Bone marrow (tissue), 2 donors: ENCODE measurements at regions not wholly inside any gene's neighbourhood (a gene's known extent, or its start where the extent isn't known, plus 50 kb on each side); places are given as distances from the start of the nearest gene placed in this dataset.
"Not testable (repeated sequence)": the region's sequence is repeated elsewhere in the genome, so short reads cannot be mapped to it uniquely, and the experiment has no call there.

ENCODE experiments used
- DNase-seq, 2 donors: peaks; one replicate each; lab custom pipeline; 2025; lab: John Stamatoyannopoulos, UW

GRCh38 chr2:5148392-5149085 is 543.6 kb upstream of the SOX11 start:
- no peak for DNase-seq

GRCh38 chr2:5150871-5151270 is 541.3 kb upstream of the SOX11 start:
- DNase-seq = no peak

GRCh38 chr2:5164776-5165525 is 527.2 kb upstream of the SOX11 start:
- no peak for DNase-seq

DNA sequence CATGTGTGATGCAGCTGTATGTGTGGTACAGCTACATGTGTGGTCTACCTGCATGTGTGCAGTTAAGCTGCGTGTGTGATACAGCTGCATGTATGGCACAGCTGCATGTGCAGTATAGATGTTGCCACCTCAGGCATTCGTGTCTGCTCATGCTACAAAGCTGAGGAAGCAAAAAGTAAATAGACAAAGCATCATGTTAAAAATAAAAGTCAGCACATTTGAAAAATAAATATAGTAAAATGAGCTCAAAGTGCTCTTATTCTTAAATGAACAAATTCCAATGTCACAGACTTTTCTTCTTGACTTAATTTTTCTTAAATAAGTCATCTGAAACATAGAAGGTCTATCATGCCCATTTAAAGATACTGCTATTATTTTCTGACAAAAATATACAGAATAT is 519.3 kb upstream of the SOX11 start:
- no peak for DNase-seq

- DNase-seq = no peak
Observed at GRCh38 chr2:5173876-5174535, 518.2 kb upstream of the SOX11 start.

GRCh38 chr2:5175231-5175630 is 517.0 kb upstream of the SOX11 start:
- DNase-seq = no peak

DNA sequence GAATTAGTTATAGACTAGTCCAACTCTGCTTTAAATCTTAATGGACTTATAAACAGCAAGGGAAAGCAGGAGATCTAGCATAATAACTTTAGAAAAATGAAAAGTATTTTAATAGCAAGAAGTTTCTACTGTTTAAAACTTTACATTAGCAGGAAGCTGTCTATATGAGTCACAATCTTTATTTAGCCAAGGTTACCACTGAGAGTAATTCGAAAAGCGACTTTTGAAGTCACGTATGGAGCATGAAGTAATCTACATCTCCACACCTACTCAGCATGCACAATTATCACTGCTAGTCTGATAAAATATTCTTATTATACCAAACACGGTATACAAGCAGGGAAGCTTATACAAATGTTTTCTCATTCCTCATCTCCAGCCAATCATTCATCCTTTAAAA is 515.4 kb upstream of the SOX11 start:
- DNase-seq = no peak

DNA sequence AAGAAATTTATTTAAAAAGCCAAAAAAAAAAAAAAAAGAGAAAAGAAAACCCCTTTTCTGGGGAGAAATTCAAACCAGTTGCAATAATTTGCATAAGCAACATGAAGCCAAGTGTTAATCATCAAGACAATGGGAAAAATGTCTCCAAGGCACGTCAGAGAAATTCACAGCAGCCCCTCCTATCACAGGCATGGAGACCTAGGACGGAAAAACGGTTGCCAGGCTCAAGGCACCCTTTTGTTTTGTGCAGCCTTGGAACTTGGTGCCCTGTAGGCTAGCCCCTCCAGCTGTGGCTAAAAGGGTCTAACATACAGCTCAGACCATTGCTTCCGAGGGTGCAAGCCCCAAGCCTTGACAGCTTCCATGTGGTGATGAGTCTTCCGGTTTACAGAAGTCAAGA is 509.2 kb upstream of the SOX11 start:
- DNase-seq = no peak

GRCh38 chr2:5187283-5187682 is 504.9 kb upstream of the SOX11 start:
- DNase-seq = no peak

DNA sequence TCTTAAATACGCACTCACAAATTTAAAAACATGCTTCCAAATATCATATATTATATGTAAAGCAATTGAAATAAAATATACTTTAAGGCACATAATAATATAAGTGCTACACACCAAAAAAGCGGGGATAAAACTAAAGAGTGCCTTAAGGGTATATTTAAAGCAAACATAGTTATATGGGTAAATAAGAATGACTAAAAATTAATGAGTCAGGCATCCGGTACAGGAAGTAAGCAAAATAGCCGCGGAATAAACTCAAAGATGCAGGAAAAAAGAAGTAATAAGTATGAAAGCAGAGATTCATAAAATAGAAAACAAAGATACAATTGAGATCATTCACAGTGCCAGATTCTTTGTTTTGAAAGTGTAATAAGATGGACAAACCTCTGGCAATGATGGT is 503.5 kb upstream of the SOX11 start:
- no peak for DNase-seq

DNA sequence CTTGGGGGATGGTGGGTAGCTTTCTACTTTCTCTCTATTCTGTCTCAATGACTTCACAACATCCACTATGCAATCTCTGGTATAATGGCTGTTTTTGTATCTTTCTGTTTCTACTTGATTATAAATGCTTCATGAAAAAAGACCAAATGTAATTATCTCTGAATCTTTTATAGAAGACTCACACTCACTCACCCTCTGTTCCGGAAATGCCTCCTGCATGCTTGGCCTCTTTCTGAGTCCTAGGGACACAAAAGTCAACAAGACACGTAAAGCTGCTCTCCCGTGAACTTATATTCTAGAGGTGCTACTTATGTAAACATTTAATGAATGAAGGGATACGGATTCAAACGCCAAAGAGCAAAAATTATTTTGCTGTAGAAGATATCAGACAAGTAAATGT is 502.2 kb upstream of the SOX11 start:
- no peak for DNase-seq

GRCh38 chr2:5195636-5196035 is 496.5 kb upstream of the SOX11 start:
- no peak for DNase-seq

DNA sequence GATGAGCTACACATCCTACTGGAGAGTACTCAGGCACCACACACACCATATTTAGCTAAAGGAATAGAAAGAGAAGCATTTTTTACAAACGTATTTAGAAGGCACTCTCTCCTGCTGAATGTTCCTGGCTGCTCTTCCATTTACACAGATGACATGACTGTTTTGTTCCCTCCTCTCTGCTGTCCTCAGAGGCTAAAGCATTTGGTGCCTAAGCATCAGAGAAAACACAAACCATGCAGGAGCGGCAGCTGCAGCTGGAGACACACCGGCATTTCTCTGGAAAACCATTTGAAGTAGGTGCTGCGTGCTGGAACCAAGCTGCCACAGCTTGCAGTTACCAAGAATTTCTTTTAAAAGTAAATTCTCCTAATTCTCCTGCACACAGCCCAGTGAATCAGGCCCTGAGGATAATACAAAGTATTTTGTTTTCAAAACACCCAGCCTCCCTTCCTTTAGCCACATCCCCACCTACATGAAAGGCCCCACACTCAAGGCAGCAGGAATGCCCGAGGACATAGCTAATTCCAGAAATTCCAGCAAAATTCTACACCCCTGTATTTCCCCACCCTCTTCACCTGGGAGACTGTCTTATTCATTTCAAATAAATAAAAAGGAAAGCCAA is 488.9 kb upstream of the SOX11 start:
- no peak for DNase-seq

- DNase-seq = not testable (repeated sequence)
Observed at GRCh38 chr2:5206742-5207141, 485.4 kb upstream of the SOX11 start.

DNA sequence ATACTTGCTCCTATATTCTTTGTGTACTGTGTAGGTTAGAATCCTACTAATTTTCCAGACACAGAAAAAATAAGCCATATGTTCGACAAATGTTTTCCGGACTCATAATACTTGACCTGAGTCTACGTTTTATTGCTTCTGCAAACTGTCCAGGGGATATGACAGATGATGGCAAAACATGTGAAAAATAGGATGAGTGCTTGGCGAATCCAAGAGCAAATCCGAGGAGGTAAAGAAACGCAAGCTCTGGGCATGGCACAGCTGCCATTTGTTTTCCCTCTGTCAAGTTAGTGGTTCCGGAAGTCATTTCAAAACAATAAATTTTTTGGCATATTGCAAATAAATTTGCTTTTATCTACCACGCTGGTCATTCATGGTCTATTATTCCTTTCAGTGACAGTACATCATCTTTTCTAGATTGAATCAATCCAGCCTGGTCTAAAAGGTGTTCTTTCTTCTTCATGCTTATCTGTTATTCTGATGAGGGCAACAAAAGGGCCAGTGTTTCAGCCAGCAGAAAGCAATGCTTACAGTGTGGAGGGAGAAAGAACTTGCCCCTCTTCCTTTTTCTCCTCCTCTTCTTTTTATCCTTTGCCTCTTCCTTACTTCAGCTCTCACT is 476.1 kb upstream of the SOX11 start:
- no peak for DNase-seq

DNA sequence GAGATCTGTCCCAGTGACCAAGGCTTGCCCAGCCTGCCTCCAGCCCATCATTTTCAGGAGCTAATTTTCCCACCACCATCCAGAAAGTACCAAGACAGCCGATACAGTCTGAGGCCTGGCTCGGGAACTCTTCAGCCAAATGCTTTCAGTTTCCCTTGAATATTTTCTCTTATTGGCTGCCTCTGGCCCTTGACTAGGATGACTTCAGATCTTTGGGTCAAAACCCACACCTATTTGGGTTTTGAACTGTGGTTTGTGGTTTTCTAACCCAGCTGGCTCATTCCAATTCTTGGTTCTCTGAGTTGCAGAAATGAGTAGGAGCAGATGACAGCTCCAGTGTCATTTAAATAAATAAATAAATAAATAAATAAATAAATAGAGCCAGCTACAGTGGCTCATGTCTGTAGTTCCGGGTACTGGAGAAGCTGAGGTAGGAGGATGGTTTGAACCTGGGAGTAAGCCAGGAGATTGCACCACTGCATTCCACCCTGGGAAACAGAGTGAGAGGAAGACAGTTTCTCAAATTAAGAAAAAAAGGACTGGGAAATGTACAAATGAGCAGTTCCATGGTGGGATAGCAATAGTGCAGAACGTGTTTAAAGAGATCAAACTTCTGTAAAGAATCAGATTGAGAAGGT is 465.0 kb upstream of the SOX11 start:
- no peak for DNase-seq

- no peak for DNase-seq
Observed at GRCh38 chr2:5229574-5229973, 462.6 kb upstream of the SOX11 start.

DNA sequence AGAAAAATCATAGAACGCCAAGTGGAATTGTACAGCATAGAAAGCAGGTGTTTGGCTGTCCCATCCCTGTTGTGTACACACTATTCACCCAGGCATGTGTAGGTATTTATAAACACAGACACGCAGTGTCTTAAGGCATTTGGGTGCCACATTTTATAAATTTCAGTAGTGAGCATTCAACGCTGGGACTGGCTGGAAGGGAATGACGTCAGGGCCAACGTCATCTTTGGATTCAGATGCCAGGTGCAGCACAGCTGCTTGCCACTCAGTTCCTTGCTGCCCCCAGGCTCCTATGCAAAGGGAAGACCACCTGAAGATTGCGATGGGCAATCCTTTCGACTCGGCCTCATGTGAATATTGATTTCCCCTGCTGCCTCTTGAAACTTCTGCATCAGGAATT is 461.7 kb upstream of the SOX11 start:
- no peak for DNase-seq

DNA sequence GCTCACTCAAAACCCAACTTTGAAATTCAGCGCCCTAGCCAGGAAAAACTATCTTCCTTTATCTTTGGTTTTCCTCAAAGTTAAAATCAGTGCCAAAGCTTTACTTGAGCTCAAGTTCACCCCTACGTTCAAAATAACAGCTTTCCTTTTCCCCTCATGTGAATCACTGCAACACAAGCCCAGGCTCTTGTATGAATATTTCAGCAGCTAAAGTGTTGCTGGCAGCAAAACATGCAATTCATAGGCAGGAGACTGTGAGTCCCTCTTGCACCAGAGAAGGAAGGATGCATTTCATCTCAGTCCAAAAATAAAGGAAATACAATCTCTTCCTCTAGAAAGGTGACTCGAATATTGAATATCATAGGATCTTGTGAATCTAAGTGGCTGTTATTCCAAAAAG is 461.3 kb upstream of the SOX11 start:
- no peak for DNase-seq

- DNase-seq = no peak
Observed at GRCh38 chr2:5231287-5231686, 460.9 kb upstream of the SOX11 start.

DNA sequence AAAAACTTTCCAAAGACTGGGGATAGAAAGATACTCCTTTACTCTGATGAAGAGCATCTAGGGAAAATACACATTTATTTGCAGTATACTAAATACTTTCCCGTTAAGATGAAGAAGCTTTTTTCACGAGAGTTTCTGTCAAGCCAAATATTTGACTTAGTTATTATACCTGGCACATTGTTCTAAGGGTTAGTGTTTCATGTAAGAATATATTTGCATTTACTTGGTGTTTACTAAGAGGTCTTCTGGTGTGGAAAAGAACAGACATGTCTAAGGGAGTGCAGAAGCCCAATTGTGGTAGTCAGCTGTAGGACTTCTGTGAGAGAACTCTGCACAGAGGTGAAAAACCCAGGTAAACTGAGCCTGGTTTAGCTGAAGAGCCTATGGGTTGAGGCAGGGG is 457.6 kb upstream of the SOX11 start:
- DNase-seq = no peak

DNA sequence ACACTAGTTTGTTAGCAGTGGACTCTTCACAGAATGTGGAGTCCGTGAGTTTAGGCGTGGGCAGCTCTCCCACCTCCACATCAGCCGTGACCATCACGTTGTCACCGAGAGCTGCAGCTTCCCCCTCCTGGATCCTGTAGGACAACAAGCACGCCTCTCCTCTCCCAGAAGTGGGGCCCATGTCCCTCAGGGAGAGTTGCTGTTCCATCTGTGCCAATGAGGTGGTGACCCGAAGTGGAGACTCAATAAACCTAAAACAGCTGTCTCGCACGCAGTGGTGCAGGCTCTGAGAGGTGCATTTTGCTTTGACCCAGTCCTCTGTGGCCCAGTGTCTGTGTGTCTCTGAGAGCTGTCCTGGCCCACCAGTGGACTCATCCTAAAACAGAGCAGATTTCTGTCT is 456.5 kb upstream of the SOX11 start:
- no peak for DNase-seq
